Endothelial cell of hepatic sinusoid (primary cell): ENCODE measurements at regions not wholly inside any gene's neighbourhood (a gene's known extent, or its start where the extent isn't known, plus 50 kb on each side); places are given as distances from the start of the nearest gene placed in this dataset.

Source experiments
- in situ Hi-C: cut with HindIII; loops from 2 replicates; pipeline ENCODE4 v1.10.0; 2017; ENCODE audit warnings: low sequenced_read_pairs

DNA sequence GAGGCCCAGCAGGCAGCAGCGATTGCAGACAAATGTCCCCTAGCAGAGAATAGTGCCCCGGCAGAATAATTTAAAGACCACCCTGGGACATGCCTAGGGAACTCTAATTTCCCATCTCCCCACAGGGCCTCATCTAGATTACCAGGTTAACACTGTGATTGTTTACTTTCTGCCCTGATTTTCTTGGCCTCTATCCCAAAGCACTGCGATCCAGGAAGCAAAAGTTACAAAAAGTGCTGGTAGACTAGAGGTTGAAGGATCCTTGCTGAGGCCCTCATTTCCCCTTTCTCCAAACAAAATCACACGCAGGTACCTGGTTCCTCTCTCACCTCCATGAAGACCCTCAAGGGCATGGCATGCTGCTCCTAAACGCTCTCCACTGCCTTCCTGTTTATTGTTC, 229.7 kb downstream of the C1orf94 start:
- in situ Hi-C loops: no loop called here

DNA sequence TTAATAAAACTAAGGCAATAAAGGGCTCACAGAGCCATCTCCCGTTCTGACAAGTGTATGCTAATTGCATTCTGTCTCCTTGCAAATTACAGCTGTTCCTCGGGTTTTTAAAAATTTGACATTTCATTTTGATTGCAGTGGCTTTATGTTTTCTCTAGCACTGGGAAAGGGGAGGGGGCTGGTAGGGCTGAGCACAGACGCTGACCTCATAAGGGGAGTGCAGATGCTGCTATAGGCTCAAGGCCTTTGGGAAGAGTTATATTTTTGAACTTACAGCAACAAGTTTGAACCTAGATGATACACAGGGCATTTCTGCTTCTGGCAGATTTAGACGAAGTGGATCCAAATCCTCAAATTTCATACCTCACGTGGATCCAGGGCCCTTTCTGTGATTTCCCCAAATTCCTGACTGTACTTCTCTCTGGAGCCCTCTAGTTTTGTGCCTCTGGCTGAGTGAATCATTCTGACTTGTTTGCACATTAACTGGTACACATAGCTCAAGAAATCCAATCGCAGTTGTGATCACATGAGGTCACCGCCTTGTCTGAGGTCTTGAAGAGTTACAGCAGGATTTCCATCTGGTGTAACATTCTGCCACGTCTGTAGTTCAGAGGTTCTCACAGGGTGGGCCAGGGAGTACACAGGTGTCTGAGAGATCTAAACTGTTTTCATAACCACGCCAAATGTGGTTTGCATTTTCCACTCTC, 230.3 kb downstream of the C1orf94 start:
- in situ Hi-C loops: no loop called here

DNA sequence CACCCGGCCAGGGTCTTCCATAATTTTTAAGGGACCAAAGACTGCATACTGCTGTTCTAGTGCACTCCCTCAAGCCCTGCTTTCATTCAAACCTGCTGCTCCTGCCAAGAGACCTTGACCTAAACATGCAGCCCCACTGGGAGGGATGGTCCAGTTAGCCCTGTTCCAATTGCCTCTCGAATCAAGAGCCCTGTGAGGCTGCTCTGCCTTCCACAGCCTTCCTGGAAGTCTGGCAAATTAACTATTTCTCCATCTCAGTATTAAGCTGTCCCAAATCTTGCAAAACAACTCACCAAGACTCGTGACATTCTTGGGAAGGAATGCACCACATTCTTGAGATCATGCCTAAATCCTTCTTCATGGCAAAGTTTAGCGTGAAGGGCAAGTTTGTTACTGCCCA, 231.3 kb downstream of the C1orf94 start:
- in situ Hi-C loops: no loop called here

DNA sequence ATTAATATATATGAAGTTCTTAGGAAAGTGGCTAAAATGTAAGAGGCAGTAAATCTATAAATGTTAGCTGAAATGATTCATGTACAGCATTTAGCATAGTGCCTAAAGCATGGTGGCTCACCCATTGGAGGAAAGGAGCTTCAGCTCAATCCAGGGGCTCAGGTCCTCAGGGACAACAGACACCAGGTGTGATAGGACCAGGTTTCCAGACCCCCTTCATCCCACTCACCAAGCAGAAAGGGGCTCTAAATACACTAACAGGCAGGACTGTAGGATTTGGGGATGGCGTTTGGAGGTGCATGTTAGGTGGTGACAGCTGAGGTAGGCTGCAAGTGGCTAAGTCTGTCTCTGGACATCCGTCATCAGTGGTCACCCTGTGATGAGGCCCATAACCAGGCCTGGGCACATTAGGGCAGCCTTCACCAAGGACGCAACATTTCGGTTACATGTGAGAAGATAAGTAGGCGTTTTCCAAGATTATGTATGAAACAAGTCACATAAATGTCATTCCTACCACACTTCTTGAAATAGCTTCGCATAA, 233.1 kb downstream of the C1orf94 start:
- in situ Hi-C loops: no loop called here

DNA sequence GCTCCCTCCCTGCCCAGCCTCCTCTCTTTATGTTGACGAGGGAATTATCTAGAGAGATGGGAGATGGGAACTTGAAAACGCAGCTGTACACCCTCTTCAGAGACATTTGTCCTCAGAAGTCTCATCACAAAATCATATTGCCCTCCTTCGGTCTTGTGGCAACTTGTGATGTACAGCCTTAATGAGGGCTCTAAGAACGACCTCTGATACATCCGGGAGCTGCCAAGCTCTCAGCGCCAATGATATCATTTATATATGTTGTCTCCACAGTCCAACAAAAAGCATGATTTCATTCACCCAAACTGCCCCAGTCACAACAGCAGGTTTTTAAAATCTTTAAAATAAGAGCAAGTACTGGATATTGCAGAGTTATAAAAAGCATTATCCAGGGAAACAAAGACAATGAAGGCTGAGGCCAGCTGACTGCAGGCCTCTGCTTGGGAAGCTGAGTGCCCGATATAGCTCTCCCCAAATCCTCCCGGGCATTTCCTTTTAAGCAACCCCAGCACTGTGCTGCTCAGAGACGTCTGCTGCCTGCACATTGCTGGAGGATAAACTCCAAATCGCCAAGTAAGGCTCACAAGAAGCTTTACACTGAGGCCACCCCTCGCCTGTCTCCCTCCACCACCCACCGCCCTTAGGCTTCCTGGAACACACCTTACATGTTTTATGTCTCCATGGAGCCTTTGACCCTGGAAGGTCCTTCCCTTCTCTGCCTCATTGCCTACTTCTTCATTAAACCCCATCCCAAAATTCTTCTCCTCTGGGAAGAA, 236.1 kb downstream of the C1orf94 start:
- in situ Hi-C loops: no loop called here

DNA sequence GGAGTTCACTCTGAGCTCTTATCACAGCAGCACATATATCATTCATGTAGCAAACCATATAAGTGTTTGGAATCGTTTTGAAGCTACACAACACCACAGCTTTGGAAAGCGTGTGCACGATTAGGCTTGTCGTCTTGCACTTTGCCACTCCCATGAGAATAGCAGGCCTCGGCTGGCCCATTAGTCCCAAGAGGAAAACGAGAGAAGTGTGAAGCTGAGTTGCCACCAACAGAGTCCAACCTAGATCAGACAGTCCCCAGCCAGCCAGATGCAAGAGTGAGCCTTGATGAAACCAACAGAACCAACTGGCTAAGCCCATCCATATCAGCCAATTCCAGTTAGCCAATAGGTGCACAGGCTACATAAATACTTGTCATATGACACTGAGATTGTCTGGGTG, 238.4 kb downstream of the C1orf94 start:
- in situ Hi-C loops: no loop called here

DNA sequence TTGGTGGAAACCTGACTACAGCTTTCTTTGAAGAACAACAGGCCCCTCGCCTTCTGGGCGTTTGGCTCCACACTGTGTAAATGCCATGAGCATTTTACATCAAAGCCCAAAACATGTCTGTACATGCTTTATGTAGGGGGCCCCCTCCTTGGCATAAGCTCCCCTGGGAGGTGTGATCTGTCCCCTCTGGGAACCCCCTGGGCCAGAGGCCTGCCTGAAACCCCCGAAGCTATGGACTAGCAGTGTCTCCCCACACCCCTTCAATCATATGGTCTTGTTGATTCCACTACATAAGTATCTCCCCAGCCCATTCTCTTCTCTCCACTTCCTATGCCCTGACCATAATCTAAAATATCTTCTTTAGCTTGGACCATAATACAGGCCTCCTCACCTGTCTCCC, 241.5 kb downstream of the C1orf94 start:
- in situ Hi-C loops: no loop called here

DNA sequence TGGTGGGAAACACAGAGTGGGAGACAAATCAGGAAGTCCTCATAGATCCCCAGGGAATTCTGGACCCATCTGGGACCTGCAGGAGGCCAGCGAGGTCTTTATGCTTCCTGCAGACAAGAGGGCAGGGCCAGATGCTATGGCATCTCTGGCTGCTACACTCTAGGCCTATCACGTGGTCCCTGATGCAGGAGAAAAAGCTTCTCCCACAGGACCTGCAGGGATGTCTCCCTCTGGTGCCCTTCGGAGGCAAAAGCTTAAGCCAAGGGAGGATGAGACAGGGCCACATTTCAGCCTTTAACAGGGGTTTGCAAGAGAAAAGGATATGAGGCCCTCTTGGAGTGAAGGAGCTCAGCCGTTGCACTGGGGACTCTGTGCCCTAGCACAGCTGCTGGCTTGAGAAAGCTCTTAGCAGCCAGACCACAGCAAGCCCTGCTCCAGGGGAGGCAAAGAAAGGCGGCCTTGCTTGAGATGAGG, 243.0 kb downstream of the C1orf94 start:
- in situ Hi-C loops: no loop called here

DNA sequence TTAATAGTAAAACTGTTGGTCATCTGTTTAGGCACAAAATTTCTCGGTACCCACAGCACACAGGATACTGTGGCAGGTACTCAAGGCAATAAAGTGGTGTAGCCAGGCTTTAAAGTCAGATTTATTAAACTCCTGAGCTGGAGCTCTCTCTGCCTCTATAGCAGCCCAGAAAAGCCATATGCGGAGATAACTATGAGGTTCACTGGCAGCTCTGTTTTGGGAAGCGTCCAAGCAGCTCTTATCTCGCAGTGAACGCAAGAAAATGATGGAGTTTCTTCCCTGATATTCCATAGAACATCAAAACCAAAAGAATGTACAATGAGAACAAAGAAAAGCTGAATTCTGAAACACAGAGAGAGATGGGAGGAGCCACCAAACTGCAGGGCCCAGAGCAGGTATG, 248.3 kb downstream of the C1orf94 start:
- in situ Hi-C loops: no loop called here

DNA sequence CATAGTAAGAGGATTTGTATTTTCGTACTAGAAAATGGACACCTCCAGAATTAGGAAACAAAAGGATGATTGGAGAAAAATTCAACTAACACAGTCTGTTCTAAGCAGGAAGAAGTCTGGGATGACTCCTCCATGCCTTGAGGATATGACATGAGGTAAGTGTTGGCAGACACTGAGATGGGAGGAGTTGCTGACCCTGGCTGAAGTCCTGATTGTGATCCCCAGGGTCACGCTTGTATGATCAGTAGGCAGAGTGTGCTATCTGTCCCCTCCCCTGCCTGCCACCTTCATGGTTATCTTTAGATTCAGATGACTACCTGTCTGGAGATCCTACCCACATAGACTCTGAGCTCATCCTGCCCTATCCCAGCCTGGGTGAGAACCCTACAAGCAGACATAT, 249.1 kb downstream of the C1orf94 start:
- in situ Hi-C loops: no loop called here

DNA sequence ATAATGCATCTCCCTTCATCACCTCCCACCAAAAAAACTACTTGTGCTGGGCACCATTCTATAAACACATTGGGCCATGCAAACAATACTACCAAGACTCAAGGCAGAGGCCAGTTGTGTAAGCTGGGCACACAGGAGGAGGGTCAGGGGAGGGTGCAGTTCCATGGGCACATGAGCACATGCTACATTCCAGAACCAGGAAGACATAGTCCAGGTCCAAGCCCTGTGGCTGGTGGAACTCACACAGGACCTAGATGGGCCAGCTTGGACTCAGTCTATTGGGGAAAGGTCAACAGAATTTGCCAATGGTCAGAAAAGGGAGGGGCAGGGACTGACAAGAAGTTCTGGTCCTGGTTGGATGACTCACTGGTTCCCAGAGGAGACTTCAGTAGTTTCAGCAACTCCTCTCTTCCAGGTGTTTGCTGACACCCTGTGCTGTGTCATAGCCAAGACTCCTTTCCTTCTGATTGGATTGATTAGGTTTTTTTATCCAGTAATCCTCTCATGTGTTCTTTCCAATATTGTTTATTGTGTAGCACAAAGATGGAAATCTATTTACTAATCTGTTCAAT, 249.7 kb downstream of the C1orf94 start:
- in situ Hi-C loops: no loop called here

DNA sequence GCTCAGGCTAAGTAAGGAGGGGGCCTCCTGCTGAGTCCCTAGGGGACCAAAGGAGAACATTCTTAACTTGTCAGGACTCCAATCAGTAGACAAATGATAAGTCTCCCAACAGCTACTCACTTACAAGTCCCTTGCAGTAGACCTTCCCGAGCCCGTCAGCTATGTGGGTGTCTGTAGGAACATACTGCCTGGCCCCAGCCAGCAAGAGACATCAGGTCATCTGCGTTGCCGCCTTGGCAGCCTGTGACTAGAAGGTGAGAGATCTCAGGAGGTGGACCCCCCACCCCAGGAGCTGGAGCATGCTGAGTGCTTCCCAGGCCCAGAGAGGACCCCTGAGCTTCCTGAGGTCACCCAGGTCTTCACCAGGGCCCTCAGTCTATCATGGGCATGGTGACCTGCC, 250.5 kb downstream of the C1orf94 start:
- in situ Hi-C loops: no loop called here

DNA sequence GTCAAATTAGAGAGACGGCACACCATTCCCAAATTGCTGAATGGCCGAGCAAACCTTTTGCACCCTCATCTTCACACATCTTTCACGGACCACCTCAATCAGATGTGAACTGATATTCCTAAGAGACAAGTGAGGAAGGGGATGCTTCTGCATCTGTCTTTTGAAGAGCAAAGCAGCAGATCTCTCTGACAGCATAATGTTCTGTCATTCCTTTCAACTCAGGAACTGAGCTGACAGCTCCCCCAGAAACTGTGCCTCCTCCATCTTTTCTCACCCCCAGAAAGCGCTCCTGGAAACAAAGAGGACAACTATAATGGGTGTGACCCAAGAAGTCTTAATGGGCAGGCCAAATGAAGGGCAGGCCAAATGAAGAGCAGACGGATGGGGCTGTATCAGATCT, 256.4 kb downstream of the C1orf94 start:
- in situ Hi-C loops: no loop called here

DNA sequence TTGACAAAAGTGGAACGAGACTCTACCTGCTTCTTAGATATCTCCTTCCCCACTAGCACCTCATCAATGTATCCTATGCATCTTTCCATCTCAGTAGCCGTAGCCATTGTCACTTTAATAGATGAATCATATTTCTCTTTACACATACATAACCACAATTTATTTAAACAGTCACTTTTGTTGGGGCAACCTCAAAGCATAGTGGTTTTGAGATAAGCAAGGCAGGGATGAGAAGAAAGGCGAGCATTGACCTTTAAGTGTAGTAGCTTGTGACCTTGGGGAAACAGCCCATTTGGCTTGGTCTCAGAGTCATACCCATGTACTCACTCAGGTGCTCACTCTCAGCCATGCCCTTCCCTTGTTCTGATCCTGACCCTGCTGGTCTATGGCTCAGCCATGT, 260.1 kb downstream of the C1orf94 start:
- in situ Hi-C loops: no loop called here

DNA sequence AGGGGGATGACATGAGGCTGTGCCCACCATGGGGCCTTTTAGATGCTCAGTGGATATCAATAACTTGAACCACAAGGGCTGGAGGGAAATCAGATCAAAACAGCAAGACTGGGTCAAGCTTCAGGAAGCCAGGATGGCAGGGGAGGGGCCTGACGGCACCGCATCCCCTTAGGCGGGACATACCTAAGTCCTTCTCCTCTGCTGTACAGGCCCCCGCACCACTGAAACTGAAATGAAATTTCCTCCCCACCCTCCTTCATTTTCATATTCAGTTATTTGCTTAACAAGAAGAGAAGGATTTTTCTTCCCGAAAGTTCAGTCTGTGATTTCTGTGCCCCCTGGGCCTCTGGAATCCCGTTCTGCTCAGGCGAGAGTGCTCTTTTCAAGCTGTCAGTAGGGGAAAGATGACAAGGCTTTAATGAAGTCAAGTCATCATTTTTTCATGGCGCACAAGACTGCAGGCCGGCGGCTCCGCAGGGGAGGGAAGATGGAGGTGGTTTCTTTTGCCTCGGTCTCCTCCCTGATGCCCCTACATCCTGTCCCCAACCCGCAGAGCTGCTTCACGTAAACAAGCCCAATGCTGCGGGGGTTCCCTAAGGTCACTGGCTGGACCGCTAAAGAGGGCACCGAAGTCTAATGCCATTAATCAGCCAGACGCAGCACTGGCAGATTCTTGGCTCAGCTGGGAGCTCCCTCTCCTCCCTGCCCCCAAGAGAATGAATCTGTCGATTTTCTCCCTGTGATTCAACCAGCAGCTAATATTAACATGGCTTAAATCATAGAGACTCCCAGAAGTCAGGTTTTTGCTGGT, 264.8 kb downstream of the C1orf94 start:
- in situ Hi-C loops: no loop called here

DNA sequence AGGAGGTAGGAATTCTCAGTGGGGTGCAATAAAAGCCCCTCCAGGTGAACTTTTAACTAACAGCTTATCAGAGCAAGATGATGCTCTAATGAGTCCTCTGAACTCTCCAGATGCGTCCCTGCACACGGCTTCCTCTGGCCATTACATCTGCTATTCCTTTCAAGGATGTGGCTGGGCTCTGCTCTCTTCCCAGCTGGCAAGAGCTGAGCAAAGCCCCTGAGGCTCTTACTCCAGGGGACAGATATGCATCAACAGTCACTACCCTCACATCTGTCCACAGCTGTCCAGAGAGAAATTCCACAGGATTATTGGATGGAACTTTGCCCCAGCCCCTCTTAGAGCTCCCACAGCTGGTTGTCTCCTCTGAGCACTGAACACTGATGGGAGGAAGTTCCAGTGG, 267.8 kb downstream of the C1orf94 start:
- in situ Hi-C loops: no loop called here

DNA sequence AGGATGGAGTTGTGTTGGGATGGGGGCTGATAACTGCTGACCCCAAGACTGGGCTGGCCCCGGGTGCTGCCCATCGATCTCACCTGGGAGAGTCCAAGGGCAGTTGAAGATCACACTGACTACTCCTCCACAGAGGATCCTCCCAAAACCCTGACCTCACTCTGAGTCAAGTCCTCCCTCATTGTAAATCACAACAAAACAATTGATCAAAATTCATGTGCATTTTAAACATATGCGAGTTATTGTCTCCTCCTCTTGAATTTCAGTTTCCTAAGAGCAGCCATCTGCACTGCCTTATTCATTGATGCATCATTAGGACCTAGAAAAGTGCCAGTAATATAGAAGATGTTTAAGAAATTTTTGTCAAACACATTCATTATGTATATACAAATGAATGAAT, 273.6 kb downstream of the C1orf94 start:
- in situ Hi-C loops: no loop called here

DNA sequence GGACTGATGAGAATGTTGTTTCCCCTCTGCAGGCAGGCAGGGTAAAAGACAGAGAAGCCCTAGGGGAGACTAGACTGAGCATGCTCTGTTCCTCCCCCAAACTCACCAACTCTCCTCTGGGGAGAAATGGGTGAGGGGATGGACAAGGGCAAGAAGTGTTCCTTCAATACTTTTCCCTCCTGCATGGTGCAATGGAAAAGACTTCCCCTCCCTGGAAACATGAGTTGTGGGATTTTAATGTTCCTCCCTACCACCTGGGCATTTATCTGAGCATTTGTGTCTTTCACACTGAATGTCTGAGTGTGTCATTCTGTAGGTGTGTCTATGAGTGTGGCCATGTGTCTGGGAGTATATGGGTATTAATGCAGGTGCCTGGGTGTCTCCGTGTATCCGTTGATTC, 275.7 kb downstream of the C1orf94 start:
- in situ Hi-C loops: no loop called here

DNA sequence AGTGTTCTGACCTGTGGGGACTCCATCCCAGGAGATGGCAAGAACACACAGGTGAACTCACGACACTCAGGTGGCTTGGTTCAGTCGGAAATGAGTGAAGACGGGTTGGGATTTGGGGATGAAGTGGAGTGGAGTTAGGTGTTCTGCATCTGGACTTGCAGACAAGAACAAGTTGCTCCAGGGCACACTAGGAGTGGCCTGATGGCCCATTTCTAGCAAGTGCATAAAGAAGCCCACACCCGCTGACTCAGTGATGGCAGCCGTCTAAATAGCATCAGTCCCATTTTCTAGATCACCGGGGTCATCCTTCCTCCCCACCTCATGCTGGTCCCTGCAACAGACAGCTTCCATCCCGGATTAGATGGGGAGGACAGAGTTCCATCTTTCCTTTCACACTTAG, 278.4 kb downstream of the C1orf94 start:
- in situ Hi-C loops: no loop called here

DNA sequence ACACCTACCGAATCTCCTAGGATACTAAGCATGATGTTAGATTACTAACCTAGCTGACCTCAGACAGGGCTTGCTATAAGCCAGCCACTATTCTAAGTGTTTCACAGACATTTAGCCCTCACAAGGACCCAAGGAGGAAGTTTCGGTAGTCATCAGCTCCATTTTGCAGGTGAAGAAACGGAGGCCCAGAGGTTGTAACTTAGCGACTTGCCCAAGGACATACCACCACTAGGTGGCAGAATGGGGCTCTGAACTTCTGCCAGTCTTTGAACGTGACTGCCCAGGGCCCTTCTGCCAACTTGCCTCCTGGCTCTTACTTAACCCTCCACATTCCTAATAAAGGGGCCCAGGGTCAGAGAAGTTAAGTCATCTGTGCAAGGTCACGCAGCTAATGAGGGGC, 283.5 kb downstream of the C1orf94 start:
- in situ Hi-C loops: loop anchor here (5.0 kb wide), 2 partner anchors 52 to 63 kb away; no protein-coding TSS in a partner anchor

DNA sequence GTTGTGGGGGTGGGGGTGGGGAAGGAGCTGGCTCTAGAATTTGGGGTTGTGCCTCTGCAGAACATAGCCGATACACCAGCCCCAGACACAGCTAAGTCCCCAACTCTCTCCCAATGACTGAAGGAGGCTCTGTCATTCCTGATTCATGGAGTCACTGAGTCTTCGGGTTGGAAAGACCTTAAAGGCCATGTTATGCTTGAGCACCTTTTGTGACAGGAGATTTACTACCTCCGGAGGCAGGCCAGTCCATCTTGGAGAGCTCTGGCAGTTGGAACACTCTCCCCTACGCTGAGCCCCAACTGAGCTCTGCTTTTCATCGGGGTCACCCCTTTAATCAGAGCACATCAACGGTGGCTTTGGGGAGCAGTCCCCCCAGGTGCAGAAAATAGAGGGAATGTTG, 284.4 kb upstream of the GJB5 start:
- in situ Hi-C loops: no loop called here
